Heart right ventricle (tissue), 16 donors: ENCODE measurements at regions not wholly inside any gene's neighbourhood (a gene's known extent, or its start where the extent isn't known, plus 50 kb on each side); places are given as distances from the start of the nearest gene placed in this dataset.

Experiments
- ATAC-seq, 8 donors: fragments of 200-7000 bp; cut with Tn5 transposase; one replicate each; pipeline ENCODE4 v1.9.1; 2020; ENCODE audit warnings: mild to moderate bottlenecking in 8 of 8, moderate library complexity in 8 of 8, moderate number of reproducible peaks in 1 of 8
- DNase-seq, 2 donors: peaks; one replicate each; pipeline ENCODE4 v3.0.0-alpha.2; 2020
- H3K27ac ChIP-seq, 10 donors: fragments of 200-600 bp; sonication (generic) in 2 of 10; one replicate each; pipeline versions ENCODE4 v1.5.0 to v1.8.0; 2020 to 2022; ENCODE audit warnings: mild to moderate bottlenecking in 3 of 10
- H3K27me3 ChIP-seq, 7 donors: fragments of 200-600 bp; one replicate each; pipeline ENCODE4 v1.8.0; 2021 to 2022; ENCODE audit warnings: mild to moderate bottlenecking in 2 of 7
- H3K36me3 ChIP-seq, 9 donors: fragments of 200-600 bp; sonication (generic) in 1 of 9; one replicate each; pipeline versions ENCODE4 v1.5.0 to v1.8.0; 2020 to 2022; ENCODE audit warnings: mild to moderate bottlenecking in 2 of 9
- H3K4me1 ChIP-seq, 9 donors: fragments of 200-600 bp; sonication (generic) in 1 of 9; one replicate each; pipeline versions ENCODE4 v1.5.0 to v1.8.0; 2020 to 2022; ENCODE audit warnings: mild to moderate bottlenecking in 4 of 9
- H3K4me3 ChIP-seq, 10 donors: fragments of 200-600 bp; sonication (generic) in 2 of 10; one replicate each; pipeline versions ENCODE4 v1.5.0 to v1.8.0; 2020 to 2022; ENCODE audit warnings: mild to moderate bottlenecking in 7 of 10, moderate library complexity in 2 of 10
- H3K9me3 ChIP-seq, 11 donors: fragments of 200-600 bp in 10 of 11; sonication (generic) in 2 of 11; one replicate each; pipeline versions ENCODE4 v1.5.0 to v1.8.0; 2013 to 2022; ENCODE audit warnings: mild to moderate bottlenecking in 2 of 11, control low read depth in 1 of 11, moderate library complexity in 1 of 11
- WGBS, 2 donors: extraction: QIAGEN DNeasy Blood & Tissue Kit; methylation state at CpG; one replicate each; pipeline ENCODE4 v1.1.7; 2013; ENCODE audit warnings: inconsistent platforms in 1 of 2; 5-methylcytosine and 5-hydroxymethylcytosine counted together
- intact Hi-C, 10 donors: fragments of 100-400 bp; cut with DNase I; formaldehyde crosslinking; loops; one replicate each; pipeline versions ENCODE4 v1.11.1 to v1.14.2; 2022
- TF ChIP-seq, protein P1 (sequence below), 9 donors: fragments of 200-600 bp; sonication (generic) in 2 of 9; IDR thresholded peaks; one replicate each; pipeline versions ENCODE4 v1.5.0 to v1.8.0; 2021 to 2022; ENCODE audit warnings: antibody characterized with exemption in 9 of 9, mild to moderate bottlenecking in 5 of 9, moderate library complexity in 1 of 9
- donor health status: Arrhythmogenic right ventricular cardiomyopathy.
- donor health status: ischemic (EF 13 %, LVEDD 7.1; RV severe dilation, severe dysfunction).
- donor health status: healthy with polysubstance abuse.
- donor health status: DM: no; HTN: yes; CAD: no.
- donor health status: DM: no; HTN: no; CAD: no.
- donor health status: ischemic (EF 25% LVEDD 6.9; RV normal size, moderate dysfunction).
- donor health status: ischemic (EF 25% LVEDD 5.7; RV mildly dilated, moderate dysfunction).
- donor health status: healthy.
- donor health status: DM: yes; HTN: yes; CAD: no.
- donor health status: Ischemic cardiomyopathy.
- donor health status: ischemic (EF 35%, LVEDD 5.7; RV mildly dilated, moderate dysfunction).
- donor health status: nonischemic (EF 11% LVEDD 7.7; RV severe dilation, severe dysfunction).
- donor health status: DM: yes; HTN: yes; CAD: no.
- donor health status: PGD.
- donor health status: ischemic (EF 29% LVEDD 5.4; RV normal size, mild dysfunction).
- donor health status: nonischemic (EF 23%, LVEDD 6.1; RV moderate dilation, normal function).

GRCh38 chrX:145178268-145178667 lies 69.0 kb upstream of the SPANXN1 start:
- intact Hi-C loops, result no loop called here
- Histone ChIP-seq H3K36me3 (no peaks in the 10 kb centered on the region), H3K4me3 (no peak overlapping the region), H3K27ac (no peak overlapping the region), H3K9me3 (no peaks in the 10 kb centered on the region), H3K27me3 (no peaks in the 10 kb centered on the region), H3K4me1 (no peaks in the 10 kb centered on the region)
- ATAC-seq (no peak), DNase-seq (no peak)
- TF ChIP-seq, protein P1, sequence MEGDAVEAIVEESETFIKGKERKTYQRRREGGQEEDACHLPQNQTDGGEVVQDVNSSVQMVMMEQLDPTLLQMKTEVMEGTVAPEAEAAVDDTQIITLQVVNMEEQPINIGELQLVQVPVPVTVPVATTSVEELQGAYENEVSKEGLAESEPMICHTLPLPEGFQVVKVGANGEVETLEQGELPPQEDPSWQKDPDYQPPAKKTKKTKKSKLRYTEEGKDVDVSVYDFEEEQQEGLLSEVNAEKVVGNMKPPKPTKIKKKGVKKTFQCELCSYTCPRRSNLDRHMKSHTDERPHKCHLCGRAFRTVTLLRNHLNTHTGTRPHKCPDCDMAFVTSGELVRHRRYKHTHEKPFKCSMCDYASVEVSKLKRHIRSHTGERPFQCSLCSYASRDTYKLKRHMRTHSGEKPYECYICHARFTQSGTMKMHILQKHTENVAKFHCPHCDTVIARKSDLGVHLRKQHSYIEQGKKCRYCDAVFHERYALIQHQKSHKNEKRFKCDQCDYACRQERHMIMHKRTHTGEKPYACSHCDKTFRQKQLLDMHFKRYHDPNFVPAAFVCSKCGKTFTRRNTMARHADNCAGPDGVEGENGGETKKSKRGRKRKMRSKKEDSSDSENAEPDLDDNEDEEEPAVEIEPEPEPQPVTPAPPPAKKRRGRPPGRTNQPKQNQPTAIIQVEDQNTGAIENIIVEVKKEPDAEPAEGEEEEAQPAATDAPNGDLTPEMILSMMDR (IDR thresholded peaks at IDR 0.05), result no peak

GRCh38 chrX:145190801-145191389 lies 56.4 kb upstream of the SPANXN1 start:
- no peaks in the 10 kb centered on the region for H3K4me1 ChIP-seq
- TF ChIP-seq, protein P1 (IDR thresholded peaks at IDR 0.05), result peak in 7 of 9 donors; percentile 13 to 50 (median 29)
- intact Hi-C loops, result loop anchor here in 2 of 10 donors (10.0 kb wide), 1 partner anchor 1526 kb away; no protein-coding TSS in a partner anchor
- ATAC-seq, result no peak
- DNase-seq, result no peak
- no peaks in the 10 kb centered on the region for H3K9me3 ChIP-seq
- WGBS, 2 donors, result 60 to 62% methylated on average over 3 of the region's 3 CpGs
- no peaks in the 10 kb centered on the region for H3K36me3 ChIP-seq
- no peak overlapping the region for H3K27ac ChIP-seq
- no peaks in the 10 kb centered on the region for H3K27me3 ChIP-seq
- H3K4me3 ChIP-seq, result no peak overlapping the region
